K562 (cell line): ENCODE measurements at regions not wholly inside any gene's neighbourhood (a gene's known extent, or its start where the extent isn't known, plus 50 kb on each side); places are given as distances from the start of the nearest gene placed in this dataset.

Experiments used
- ATAC-seq: fragments of 200-7000 bp; cut with Tn5 transposase; 3 replicates; pipeline ENCODE4 v1.9.1; 2020; ENCODE audit warnings: moderate library complexity
- BruUV-seq: library from RNA; stranded (reverse); fragments of 400-500 nt; replicated peaks from 2 replicates; lab custom pipeline; 2021; lab: Mats Ljungman, UMichigan
- CTCF ChIA-PET: fragments of 300-600 bp; formaldehyde crosslinking; extraction: SDS; loops from one replicate; lab custom pipeline; 2021; ENCODE audit warnings: low intra/inter-chr PET ratio; lab: Yijun Ruan, JAX
- POLR2A ChIA-PET: fragments of 300-600, 350-650 bp; sonication (Branson Sonifier 250); formaldehyde crosslinking; extraction: SDS; loops from one replicate; lab custom pipeline; 2021; ENCODE audit warnings: antibody characterized with exemption, inconsistent platforms; lab: Yijun Ruan, JAX
- DNase-seq, 4 experiments: peaks; one replicate each; pipeline versions ENCODE4 v3.0.0 to v3.0.0-alpha.2; 2011 to 2018; ENCODE audit warnings: low spot score in 3 of 4, mixed read lengths in 3 of 4; ENCODE audit errors: extremely low read depth in 1 of 4
- FAIRE-seq: peaks from 2 replicates; lab custom pipeline; 2011; peaks lifted over from hg19 to GRCh38; lab: Jason Lieb, UNC
- H2AFZ ChIP-seq: 2 replicates; pipeline ENCODE4 v1.6.0; 2011; ENCODE audit warnings: low read depth, low read length, control low read depth, inconsistent platforms
- H3K27ac ChIP-seq: fragments of 200-600 bp; 3 replicates; pipeline ENCODE4 v1.8.0; 2011; ENCODE audit warnings: low read depth, mild to moderate bottlenecking, control low read depth, inconsistent platforms, low read length, moderate library complexity, mixed read lengths; ENCODE audit errors: extremely low read depth
- H3K27me3 ChIP-seq, 2 experiments: fragments of 300-600 bp in 1 of 2; 2 replicates in 1 of 2; 3 replicates in 1 of 2; pipeline versions ENCODE4 v1.6.0 to v1.8.0; 2011; ENCODE audit warnings: inconsistent platforms in 2 of 2, low read length in 2 of 2, mild to moderate bottlenecking in 1 of 2, mixed read lengths in 1 of 2, moderate library complexity in 1 of 2; ENCODE audit not compliant: control insufficient read depth in 2 of 2, insufficient read depth in 2 of 2
- H3K36me3 ChIP-seq: fragments of 300-600 bp; 3 replicates; pipeline ENCODE4 v1.8.0; 2011; ENCODE audit warnings: mild to moderate bottlenecking, low read length, inconsistent platforms; ENCODE audit not compliant: control insufficient read depth, insufficient read depth
- H3K4me1 ChIP-seq, 2 experiments: fragments of 200-600 bp in 1 of 2; replicated peaks in 1 of 2; 2 replicates in 1 of 2; 3 replicates in 1 of 2; pipeline versions ENCODE4 v1.5.1 to v1.8.0; 2011; ENCODE audit warnings: inconsistent platforms in 2 of 2, low read length in 2 of 2, mild to moderate bottlenecking in 1 of 2, mixed read lengths in 1 of 2, moderate library complexity in 1 of 2; ENCODE audit not compliant: control insufficient read depth in 2 of 2, insufficient read depth in 2 of 2
- H3K4me2 ChIP-seq: 2 replicates; pipeline ENCODE4 v1.6.1; 2011; ENCODE audit warnings: low read length, control low read depth, inconsistent platforms, mixed read lengths; ENCODE audit not compliant: insufficient read depth
- H3K4me3 ChIP-seq: fragments of 200-600 bp; sonication (generic), shearing (Covaris generic); 2 replicates; pipeline ENCODE4 v1.5.1; 2016; ENCODE audit warnings: control low read depth, inconsistent platforms
- H3K79me2 ChIP-seq: fragments of 200-600 bp; 3 replicates; pipeline ENCODE4 v1.8.0; 2011; ENCODE audit warnings: low read length, inconsistent platforms; ENCODE audit not compliant: control insufficient read depth, insufficient read depth
- H3K9ac ChIP-seq, 2 experiments: 2 replicates each; pipeline versions ENCODE4 v1.6.0 to v1.6.1; 2011; ENCODE audit warnings: low read depth in 2 of 2, low read length in 2 of 2, control low read depth in 1 of 2, inconsistent platforms in 1 of 2, mild to moderate bottlenecking in 1 of 2, mixed read lengths in 1 of 2; ENCODE audit not compliant: insufficient read depth in 1 of 2
- H3K9me1 ChIP-seq: one replicate; pipeline ENCODE4 v1.6.0; 2011; ENCODE audit warnings: inconsistent platforms, mild to moderate bottlenecking, low read length, moderate library complexity; ENCODE audit not compliant: control insufficient read depth, insufficient read depth
- H3K9me3 ChIP-seq: replicated peaks from 2 replicates; pipeline ENCODE4 v1.5.1; 2011; ENCODE audit warnings: low read depth, low read length, inconsistent platforms; ENCODE audit not compliant: control insufficient read depth, insufficient read depth
- H4K20me1 ChIP-seq: replicated peaks from 2 replicates; pipeline ENCODE4 v1.6.1; 2011; ENCODE audit warnings: low read length, inconsistent platforms, mixed read lengths; ENCODE audit not compliant: control insufficient read depth, insufficient read depth
- ARID2 ChIP-seq: fragments of 450-650 bp; IDR thresholded peaks from 2 replicates; pipeline ENCODE4 v1.6.1; 2017; ENCODE audit warnings: antibody characterized with exemption, mild to moderate bottlenecking
- CHCHD3 ChIP-seq: fragments of 250-450 bp; sonication (Bioruptor Pico); IDR thresholded peaks from 2 replicates; pipeline ENCODE4 v2.1.2; 2022; ENCODE audit warnings: mild to moderate bottlenecking
- CREB3L1 ChIP-seq: fragments of 450-650 bp; IDR thresholded peaks from 2 replicates; pipeline ENCODE4 v1.6.1; 2014; ENCODE audit warnings: low read depth, mild to moderate bottlenecking, moderate library complexity, borderline replicate concordance
- KLF16 ChIP-seq: IDR thresholded peaks from 2 replicates; pipeline ENCODE4 v1.6.1; 2016; ENCODE audit warnings: antibody characterized with exemption
- LCOR ChIP-seq: sonication (generic); formaldehyde crosslinking; IDR thresholded peaks from 2 replicates; pipeline ENCODE4 v1.8.0; 2022; ENCODE audit warnings: mild to moderate bottlenecking, missing genetic modification reagents
- MIER1 ChIP-seq: fragments of 450-650 bp; IDR thresholded peaks from 2 replicates; pipeline ENCODE4 v1.6.1; 2016; ENCODE audit warnings: antibody characterized with exemption, mild to moderate bottlenecking, low read depth
- NR1H2 ChIP-seq: sonication (generic); formaldehyde crosslinking; IDR thresholded peaks from 2 replicates; pipeline ENCODE4 v1.4.0; 2020; ENCODE audit warnings: mild to moderate bottlenecking, missing genetic modification reagents
- RBM17 ChIP-seq: fragments of 200-400 bp; formaldehyde crosslinking; IDR thresholded peaks from 2 replicates; pipeline ENCODE4 v1.6.1; 2017; ENCODE audit warnings: low read depth, mild to moderate bottlenecking, low read length, borderline replicate concordance
- RFX7 ChIP-seq: fragments of 250-450 bp; sonication (Bioruptor Pico); IDR thresholded peaks from 2 replicates; pipeline ENCODE4 v1.5.1; 2021; ENCODE audit warnings: mild to moderate bottlenecking
- SMAD4 ChIP-seq: fragments of 250-450 bp; sonication (Bioruptor Pico); conservative IDR thresholded peaks from 2 replicates; pipeline ENCODE4 v1.8.0; 2021; ENCODE audit warnings: inconsistent platforms, mild to moderate bottlenecking, moderate library complexity
- ZNF184 ChIP-seq: sonication (generic); formaldehyde crosslinking; IDR thresholded peaks from 2 replicates; pipeline ENCODE4 v1.5.0; 2020; ENCODE audit warnings: missing genetic modification reagents
- ZNF347 ChIP-seq: fragments of 450-650 bp; formaldehyde crosslinking; IDR thresholded peaks from 2 replicates; pipeline ENCODE4 v1.4.0; 2020; ENCODE audit warnings: low read depth, mild to moderate bottlenecking, moderate library complexity
- ZNF511 ChIP-seq: sonication (generic); formaldehyde crosslinking; IDR thresholded peaks from 2 replicates; pipeline ENCODE4 v1.8.0; 2022; ENCODE audit warnings: mild to moderate bottlenecking, missing genetic modification reagents
- ZNF766 ChIP-seq: fragments of 200-800 bp; sonication (Bioruptor generic); conservative IDR thresholded peaks from 2 replicates; pipeline ENCODE4 v1.6.1; 2016; ENCODE audit warnings: missing genetic modification characterization, missing compliant biosample characterization
- ZZZ3 ChIP-seq: fragments of 450-650 bp; IDR thresholded peaks from 2 replicates; pipeline ENCODE4 v1.6.1; 2016; ENCODE audit warnings: antibody characterized with exemption, mild to moderate bottlenecking, moderate library complexity
- WGBS: fragments of 100-300 bp; shearing (Covaris generic); methylation state at CpG from one replicate; pipeline ENCODE4 v1.1.6; 2016; ENCODE audit warnings: low coverage, mixed read lengths; ENCODE audit not compliant: insufficient coverage; ENCODE audit errors: missing lambda C conversion rate; 5-methylcytosine and 5-hydroxymethylcytosine counted together
- in situ Hi-C: fragments of 300-500 bp; cut with MboI; formaldehyde crosslinking; loops from 4 replicates; pipeline ENCODE4 v1.15.0; 2018; ENCODE audit warnings: inconsistent platforms, mixed read lengths
- intact Hi-C: fragments of 100-400 bp; cut with micrococcal nuclease; formaldehyde crosslinking; loops from 2 replicates; pipeline ENCODE4 v1.14.2; 2022

GRCh38 chr5:109937951-109938350, 248.2 kb downstream of the MAN2A1 start:
- ChIA-PET POLR2A (interaction anchor here (0.7 kb wide), 2 partner anchors 10 to 66 kb away, joined by 3 read pairs; no protein-coding TSS in a partner anchor), CTCF (no interaction called here)
- ATAC-seq (no peak), DNase-seq (no peak), FAIRE-seq (no peak)
- no peak overlapping the region for H3K27ac ChIP-seq
- H3K79me2 ChIP-seq = no peaks in the 10 kb centered on the region
- H3K27me3 ChIP-seq = no peaks in the 10 kb centered on the region; a peak in 1 of 5 replicates
- H2AFZ ChIP-seq = no peak overlapping the region
- H3K4me1 ChIP-seq = no peaks in the 10 kb centered on the region
- in situ Hi-C loops = no loop called here
- intact Hi-C loops = no loop called here
- H3K4me2 ChIP-seq = no peak overlapping the region
- no peak overlapping the region for H3K9ac ChIP-seq
- no peaks in the 10 kb centered on the region for H4K20me1 ChIP-seq
- no peaks in the 10 kb centered on the region for H3K9me3 ChIP-seq
- no peak for TF ChIP-seq SMAD4 (CRISPR knock-in tag)
- no peak for TF ChIP-seq MIER1
- no peak for TF ChIP-seq RFX7 (CRISPR knock-in tag)
- no peak for TF ChIP-seq ZZZ3
- no peak for TF ChIP-seq LCOR (CRISPR knock-in tag)
- TF ChIP-seq NR1H2 = no peak
- TF ChIP-seq ZNF766 = no peak
- TF ChIP-seq ARID2 = no peak
- no peak for TF ChIP-seq CHCHD3 (CRISPR knock-in tag)
- no peak for TF ChIP-seq ZNF184 (CRISPR knock-in tag)
- no peak for TF ChIP-seq ZNF511
- no peak for TF ChIP-seq ZNF347
- TF ChIP-seq RBM17 = no peak
- TF ChIP-seq CREB3L1 = no peak
- TF ChIP-seq KLF16 = no peak
- no peaks in the 10 kb centered on the region for H3K36me3 ChIP-seq
- no TSS peak for BruUV-seq
- WGBS = 0% methylated on average over 4 of the region's 4 CpGs
- H3K9me1 ChIP-seq = no peaks in the 10 kb centered on the region
- H3K4me3 ChIP-seq = no peak overlapping the region
